Naive thymus-derived CD4-positive, alpha-beta T cell (primary cell): ENCODE measurements at regions not wholly inside any gene's neighbourhood (a gene's known extent, or its start where the extent isn't known, plus 50 kb on each side); places are given as distances from the start of the nearest gene placed in this dataset.

Source experiments
- ATAC-seq: fragments of 150-1000 bp; cut with Tn5 transposase; 2 replicates; pipeline ENCODE4 v1.10.0; 2021; ENCODE audit warnings: mild to moderate bottlenecking, moderate library complexity
- CTCF ChIA-PET: fragments of 350-600 bp; sonication (Branson Sonifier 250); formaldehyde crosslinking; loops from one replicate; lab custom pipeline; 2021; ENCODE audit warnings: antibody characterized with exemption; lab: Charles Lee
- POLR2A ChIA-PET: fragments of 350-600 bp; sonication (Branson Sonifier 250); formaldehyde crosslinking; loops from one replicate; lab custom pipeline; 2021; ENCODE audit warnings: antibody characterized with exemption, inconsistent platforms; lab: Charles Lee
- DNase-seq, 9 donors: peaks; one replicate each; pipeline versions ENCODE4 v3.0.0 to v3.0.0-alpha.2; 2020 to 2022; ENCODE audit warnings: mixed read lengths in 1 of 9
- H3K27ac ChIP-seq: one replicate; pipeline ENCODE4 v1.7.0; 2013; ENCODE audit warnings: mild to moderate bottlenecking, low read depth, low read length, moderate library complexity
- H3K27me3 ChIP-seq, 2 donors: one replicate each; pipeline ENCODE4 v1.7.0; 2013; ENCODE audit warnings: low read length in 2 of 2, mild to moderate bottlenecking in 2 of 2, moderate library complexity in 2 of 2; ENCODE audit not compliant: control insufficient read depth in 2 of 2, insufficient read depth in 2 of 2
- H3K36me3 ChIP-seq, 3 experiments: 1 replicate in 2 of 3; 2 replicates in 1 of 3; pipeline ENCODE4 v1.7.0; 2013; ENCODE audit warnings: low read length in 3 of 3, mild to moderate bottlenecking in 3 of 3, moderate library complexity in 1 of 3; ENCODE audit not compliant: insufficient read depth in 3 of 3, control insufficient read depth in 2 of 3
- H3K4me1 ChIP-seq, 2 donors: one replicate each; pipeline ENCODE4 v1.7.0; 2013; ENCODE audit warnings: low read length in 2 of 2, mild to moderate bottlenecking in 2 of 2, moderate library complexity in 1 of 2; ENCODE audit not compliant: control insufficient read depth in 2 of 2, insufficient read depth in 2 of 2
- H3K4me3 ChIP-seq: 2 replicates; pipeline ENCODE4 v1.7.0; 2013; ENCODE audit warnings: mild to moderate bottlenecking, low read length
- H3K9me3 ChIP-seq, 3 experiments: 1 replicate in 2 of 3; 2 replicates in 1 of 3; pipeline ENCODE4 v1.7.0; 2013; ENCODE audit warnings: low read length in 3 of 3; ENCODE audit not compliant: control insufficient read depth in 2 of 3
- H3K27ac Mint-ChIP-seq, 9 donors: one replicate each; pipeline ENCODE4 v1.8.0; 2020 to 2022; ENCODE audit warnings: mixed read lengths in 9 of 9, mild to moderate bottlenecking in 8 of 9, moderate library complexity in 5 of 9, inconsistent platforms in 2 of 9
- H3K27me3 Mint-ChIP-seq, 5 donors: one replicate each; pipeline ENCODE4 v1.8.0; 2021 to 2022; ENCODE audit warnings: mixed read lengths in 5 of 5, mild to moderate bottlenecking in 1 of 5
- H3K36me3 Mint-ChIP-seq, 5 donors: one replicate each; pipeline ENCODE4 v1.8.0; 2020 to 2022; ENCODE audit warnings: mixed read lengths in 5 of 5, mild to moderate bottlenecking in 3 of 5, inconsistent platforms in 1 of 5
- H3K4me1 Mint-ChIP-seq, 7 donors: one replicate each; pipeline ENCODE4 v1.8.0; 2020 to 2022; ENCODE audit warnings: mixed read lengths in 7 of 7, mild to moderate bottlenecking in 3 of 7, inconsistent platforms in 1 of 7
- H3K4me3 Mint-ChIP-seq, 10 donors: one replicate each; pipeline ENCODE4 v1.8.0; 2020 to 2022; ENCODE audit warnings: mild to moderate bottlenecking in 10 of 10, mixed read lengths in 10 of 10, moderate library complexity in 6 of 10, inconsistent platforms in 2 of 10
- H3K9me3 Mint-ChIP-seq, 11 donors: one replicate each; pipeline ENCODE4 v1.8.0; 2020 to 2022; ENCODE audit warnings: mixed read lengths in 11 of 11, mild to moderate bottlenecking in 4 of 11, inconsistent platforms in 1 of 11, moderate library complexity in 1 of 11
- intact Hi-C, 2 donors: fragments of 100-400 bp; cut with micrococcal nuclease; formaldehyde crosslinking; loops; one replicate each; pipeline ENCODE4 v1.15.1; 2023

DNA sequence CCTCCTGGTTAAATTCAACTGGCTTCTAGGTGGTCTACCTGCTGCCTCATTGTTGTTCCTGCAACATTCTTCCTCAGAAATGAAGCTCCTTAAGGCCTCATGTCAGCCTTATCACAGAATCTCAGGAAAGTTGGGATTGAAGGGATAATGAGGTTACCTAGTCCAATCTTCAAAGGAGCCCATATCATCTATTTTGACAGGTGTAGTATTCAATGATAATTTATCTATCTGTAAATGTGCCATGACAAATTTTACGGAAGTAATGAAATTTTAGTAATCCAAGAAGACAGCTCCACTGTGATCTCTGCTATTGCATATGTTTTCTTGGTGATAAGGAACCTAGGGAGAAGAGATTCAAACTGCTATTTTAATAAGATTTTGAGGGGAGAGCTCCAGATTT lies 973.8 kb downstream of the ROBO2 start:
- Histone ChIP-seq H3K27me3 (no peaks in the 10 kb centered on the region), H3K27ac (no peak overlapping the region), H3K9me3 (peaks cover 0 to 4% (median 0%) of the 10 kb centered on the region in 3 experiments), H3K4me1 (no peaks in the 10 kb centered on the region), H3K4me3 (no peak overlapping the region), H3K36me3 (no peaks in the 10 kb centered on the region)
- Mint-ChIP-seq H3K27me3 (no peaks in the 10 kb centered on the region), H3K9me3 (peaks cover 0 to 34% (median 16%) of the 10 kb centered on the region in 11 donors), H3K27ac (no peak overlapping the region), H3K36me3 (no peaks in the 10 kb centered on the region), H3K4me3 (no peak overlapping the region), H3K4me1 (no peaks in the 10 kb centered on the region)
- intact Hi-C loops = no loop called here
- CTCF ChIA-PET = no interaction called here
- DNase-seq (no peak), ATAC-seq (no peak)
- POLR2A ChIA-PET = no interaction called here

DNA sequence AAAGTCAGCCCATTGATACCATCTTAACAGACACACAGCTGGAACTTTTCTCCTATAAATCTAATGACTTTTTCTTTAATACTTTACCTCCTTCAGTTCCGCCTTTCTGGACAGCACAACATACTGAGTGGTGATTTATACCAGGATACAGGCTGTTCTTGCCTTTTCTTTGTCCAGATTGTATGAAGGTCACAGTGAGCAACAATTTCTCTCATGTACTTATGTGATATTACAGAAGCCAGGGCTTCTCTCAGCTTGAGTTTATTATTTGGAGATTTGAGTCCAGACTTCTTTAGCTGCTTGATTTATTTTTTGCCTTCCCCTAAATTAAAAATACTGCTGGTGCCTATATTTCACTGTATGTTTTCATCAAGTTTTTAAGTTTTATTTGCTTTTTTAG lies 976.0 kb downstream of the ROBO2 start:
- H3K4me3 Mint-ChIP-seq = no peak overlapping the region
- H3K4me3 ChIP-seq = no peak overlapping the region
- DNase-seq (no peak), ATAC-seq (no peak)
- intact Hi-C loops = no loop called here
- CTCF ChIA-PET = no interaction called here
- no peaks in the 10 kb centered on the region for H3K36me3 ChIP-seq
- H3K9me3 ChIP-seq = peaks cover 0 to 4% (median 0%) of the 10 kb centered on the region in 3 experiments
- peaks cover 0 to 26% (median 12%) of the 10 kb centered on the region in 11 donors for H3K9me3 Mint-ChIP-seq
- no peaks in the 10 kb centered on the region for H3K4me1 ChIP-seq
- H3K27me3 ChIP-seq = no peaks in the 10 kb centered on the region
- POLR2A ChIA-PET = no interaction called here
- H3K36me3 Mint-ChIP-seq = no peaks in the 10 kb centered on the region
- H3K27me3 Mint-ChIP-seq = no peaks in the 10 kb centered on the region
- no peak overlapping the region for H3K27ac Mint-ChIP-seq
- H3K27ac ChIP-seq = no peak overlapping the region
- H3K4me1 Mint-ChIP-seq = no peaks in the 10 kb centered on the region

DNA sequence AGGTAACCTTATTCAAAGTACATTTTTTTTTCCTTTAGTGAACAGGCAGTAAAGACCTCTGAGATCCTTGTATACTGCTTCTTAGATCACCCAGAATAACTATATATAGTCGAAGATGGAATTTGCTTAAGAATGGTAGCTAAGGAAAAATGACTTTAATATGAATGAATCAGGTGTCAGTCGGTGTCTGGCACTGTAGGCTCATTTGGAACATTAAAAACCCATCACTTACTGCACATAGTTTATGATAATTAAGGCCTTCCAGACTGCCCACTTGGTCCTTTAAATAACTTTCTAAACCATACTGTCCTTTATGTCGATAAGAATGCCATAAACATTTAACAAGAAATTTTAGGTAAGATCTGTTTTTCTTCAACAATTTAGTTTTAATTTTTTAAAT lies 981.8 kb downstream of the ROBO2 start:
- no peak overlapping the region for H3K4me3 Mint-ChIP-seq
- no peaks in the 10 kb centered on the region for H3K4me1 ChIP-seq
- CTCF ChIA-PET = no interaction called here

DNA sequence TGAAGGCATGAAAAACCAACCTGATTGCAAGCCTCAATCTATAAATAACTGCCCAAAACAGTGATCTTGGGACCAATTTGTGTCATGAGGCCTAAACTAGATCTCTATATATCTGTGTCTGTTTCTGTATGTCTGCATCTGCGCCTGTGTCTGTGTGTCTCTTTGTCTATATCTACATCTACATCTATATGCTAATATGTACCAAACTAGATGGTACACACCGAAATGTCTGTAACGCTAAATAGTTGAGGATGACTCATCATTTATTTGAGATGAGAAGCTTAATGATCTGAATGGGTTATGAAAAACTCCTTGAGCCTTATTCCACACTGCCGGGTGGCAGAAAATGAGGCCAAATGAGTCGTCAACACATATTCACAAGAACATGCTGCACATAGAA lies 982.3 kb downstream of the ROBO2 start:
- ChIA-PET CTCF (no interaction called here), POLR2A (no interaction called here)
- Mint-ChIP-seq H3K4me3 (no peak overlapping the region), H3K36me3 (no peaks in the 10 kb centered on the region), H3K9me3 (peaks cover 5 to 23% (median 14%) of the 10 kb centered on the region in 11 donors), H3K27me3 (no peaks in the 10 kb centered on the region), H3K4me1 (no peaks in the 10 kb centered on the region), H3K27ac (no peak overlapping the region)
- ATAC-seq = no peak
- Histone ChIP-seq H3K4me3 (no peak overlapping the region), H3K36me3 (no peaks in the 10 kb centered on the region), H3K27ac (no peak overlapping the region), H3K9me3 (no peaks in the 10 kb centered on the region), H3K27me3 (no peaks in the 10 kb centered on the region), H3K4me1 (no peaks in the 10 kb centered on the region)
- DNase-seq = no peak
- intact Hi-C loops = no loop called here

More for the DNA sequence above, 981.8 kb downstream of the ROBO2 start:
- Mint-ChIP-seq H3K4me1 (no peaks in the 10 kb centered on the region), H3K27ac (no peak overlapping the region), H3K9me3 (peaks cover 5 to 23% (median 15%) of the 10 kb centered on the region in 11 donors), H3K36me3 (no peaks in the 10 kb centered on the region), H3K27me3 (no peaks in the 10 kb centered on the region)
- Histone ChIP-seq H3K36me3 (no peaks in the 10 kb centered on the region), H3K4me3 (no peak overlapping the region), H3K9me3 (no peaks in the 10 kb centered on the region), H3K27ac (no peak overlapping the region), H3K27me3 (no peaks in the 10 kb centered on the region)
- DNase-seq = no peak
- POLR2A ChIA-PET = no interaction called here
- ATAC-seq = no peak
- intact Hi-C loops = no loop called here

DNA sequence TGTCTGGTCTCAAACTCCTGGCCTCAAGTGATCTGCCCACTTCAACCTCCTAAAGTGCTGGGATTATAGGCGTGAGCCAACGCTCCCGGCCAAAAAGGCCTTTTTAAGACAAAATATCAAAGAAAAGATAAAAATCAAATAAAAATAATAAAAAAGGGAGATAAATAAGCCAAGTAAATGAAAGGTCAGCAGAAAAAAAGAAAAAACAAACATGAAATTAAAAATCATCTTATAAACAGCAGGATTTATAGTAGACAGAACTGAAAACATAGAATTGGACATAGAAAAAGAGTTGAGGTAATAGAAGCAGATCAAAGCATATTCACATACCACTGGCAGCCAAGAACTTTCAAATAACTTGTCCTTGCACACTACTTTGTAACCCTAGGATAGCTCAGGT lies 983.4 kb downstream of the ROBO2 start:
- peaks cover 5 to 23% (median 13%) of the 10 kb centered on the region in 11 donors for H3K9me3 Mint-ChIP-seq
- H3K27me3 ChIP-seq = no peaks in the 10 kb centered on the region
- H3K9me3 ChIP-seq = no peaks in the 10 kb centered on the region
- H3K27ac ChIP-seq = no peak overlapping the region
- POLR2A ChIA-PET = no interaction called here
- no peaks in the 10 kb centered on the region for H3K4me1 ChIP-seq
- CTCF ChIA-PET = no interaction called here
- H3K27ac Mint-ChIP-seq = no peak overlapping the region
- no peaks in the 10 kb centered on the region for H3K36me3 Mint-ChIP-seq
- no peaks in the 10 kb centered on the region for H3K4me1 Mint-ChIP-seq
- intact Hi-C loops = no loop called here
- H3K36me3 ChIP-seq = no peaks in the 10 kb centered on the region
- no peaks in the 10 kb centered on the region for H3K27me3 Mint-ChIP-seq
- no peak for ATAC-seq
- DNase-seq = no peak
- no peak overlapping the region for H3K4me3 Mint-ChIP-seq
- H3K4me3 ChIP-seq = no peak overlapping the region

- Mint-ChIP-seq H3K4me3 (no peak overlapping the region), H3K4me1 (no peaks in the 10 kb centered on the region), H3K27ac (no peak overlapping the region), H3K9me3 (peaks cover 5 to 18% (median 10%) of the 10 kb centered on the region in 11 donors), H3K36me3 (no peaks in the 10 kb centered on the region), H3K27me3 (no peaks in the 10 kb centered on the region)
- no peaks in the 10 kb centered on the region for H3K36me3 ChIP-seq
- H3K9me3 ChIP-seq = no peaks in the 10 kb centered on the region
- CTCF ChIA-PET = no interaction called here
- ATAC-seq (no peak), DNase-seq (no peak)
- no peaks in the 10 kb centered on the region for H3K4me1 ChIP-seq
- intact Hi-C loops = no loop called here
- POLR2A ChIA-PET = no interaction called here
- no peak overlapping the region for H3K4me3 ChIP-seq
- no peaks in the 10 kb centered on the region for H3K27me3 ChIP-seq
- no peak overlapping the region for H3K27ac ChIP-seq
Measured at GRCh38 chr3:78025916-78026315, 986.0 kb downstream of the ROBO2 start.

DNA sequence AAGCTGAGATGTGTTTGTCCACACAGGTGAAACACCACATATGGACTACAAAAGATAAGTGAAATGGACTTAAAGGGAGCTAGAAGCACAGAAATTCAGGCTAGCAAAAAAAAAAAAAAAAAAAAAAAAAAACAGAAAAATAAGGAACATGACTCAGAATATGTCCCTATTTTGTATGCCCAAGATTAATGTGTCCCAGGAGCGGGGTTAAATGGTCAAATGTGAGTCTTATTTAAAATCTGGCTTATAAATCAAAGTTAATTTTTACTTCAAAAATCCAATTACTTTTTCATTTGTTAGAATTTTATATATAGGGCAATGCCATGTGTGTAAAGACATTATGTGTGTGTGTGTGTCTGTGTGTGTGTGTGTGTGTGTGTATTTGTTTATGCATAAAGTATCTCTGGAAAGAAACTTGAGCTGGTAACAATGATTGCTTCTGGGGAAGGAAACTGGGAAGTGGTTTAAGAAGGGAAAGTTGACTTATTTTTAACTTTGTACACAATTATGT lies 986.5 kb downstream of the ROBO2 start:
- H3K4me1 ChIP-seq = no peaks in the 10 kb centered on the region
- ChIA-PET POLR2A (no interaction called here), CTCF (no interaction called here)
- Mint-ChIP-seq H3K27me3 (no peaks in the 10 kb centered on the region), H3K27ac (no peak overlapping the region), H3K9me3 (peaks cover 5 to 18% (median 10%) of the 10 kb centered on the region in 11 donors), H3K4me1 (no peaks in the 10 kb centered on the region), H3K4me3 (no peak overlapping the region), H3K36me3 (no peaks in the 10 kb centered on the region)
- H3K4me3 ChIP-seq = no peak overlapping the region
- H3K27ac ChIP-seq = no peak overlapping the region
- no peaks in the 10 kb centered on the region for H3K27me3 ChIP-seq
- H3K9me3 ChIP-seq = no peaks in the 10 kb centered on the region
- no peaks in the 10 kb centered on the region for H3K36me3 ChIP-seq
- intact Hi-C loops = no loop called here
- ATAC-seq = no peak
- DNase-seq = no peak
